ENCODE measurements at regions not wholly inside any gene's neighbourhood (a gene's known extent, or its start where the extent isn't known, plus 50 kb on each side); places are given as distances from the start of the nearest gene placed in this dataset.

- no peak for TF ChIP-seq CTCF (conservative IDR thresholded peaks at IDR 0.05)
- TF ChIP-seq ZFX (IDR thresholded peaks at IDR 0.05) = no peak
Measured at GRCh38 chr6:71040043-71040442, 83.2 kb upstream of the B3GAT2 start.
